ENCODE measurements at regions not wholly inside any gene's neighbourhood (a gene's known extent, or its start where the extent isn't known, plus 50 kb on each side); places are given as distances from the start of the nearest gene placed in this dataset.

- TF ChIP-seq EP300 (IDR thresholded peaks at IDR 0.05; ENCODE audit: low read depth) = no peak
- TF ChIP-seq POLR2AphosphoS5 (IDR thresholded peaks at IDR 0.05) = no peak
These were observed 71.4 kb upstream of the HAAO start for GRCh38 chr2:42863751-42864150.

Measured in transverse colon (tissue), 3 donors.